ENCODE measurements at regions not wholly inside any gene's neighbourhood (a gene's known extent, or its start where the extent isn't known, plus 50 kb on each side); places are given as distances from the start of the nearest gene placed in this dataset.

- Histone ChIP-seq H3K4me1 (ENCODE audit: control insufficient read depth in 2 of 2, insufficient read depth in 2 of 2, low read length in 2 of 2) (no peaks in the 10 kb centered on the region), H3K9ac (ENCODE audit: low read length) (no peak overlapping the region), H3K27ac (ENCODE audit: low read length in 2 of 2) (no peak overlapping the region), H3K4me3 (ENCODE audit: control extremely low read depth in 1 of 5, extremely low read depth in 1 of 5, insufficient read depth in 1 of 5, low read depth in 2 of 5, low read length in 4 of 5) (no peak overlapping the region), H3K4me2 (replicated peaks; ENCODE audit: low read depth, low read length, poor library complexity, severe bottlenecking) (no peak overlapping the region), H3K79me2 (ENCODE audit: control insufficient read depth, insufficient read depth, low read length) (no peaks in the 10 kb centered on the region), H2AFZ (ENCODE audit: insufficient read depth, low read depth, low read length, poor library complexity, severe bottlenecking) (no peak overlapping the region), H4K20me1 (ENCODE audit: control insufficient read depth, insufficient read depth, low read length, poor library complexity, severe bottlenecking) (no peaks in the 10 kb centered on the region), H3K36me3 (replicated peaks in 1 of 2; ENCODE audit: control extremely low read depth in 1 of 2, control insufficient read depth in 1 of 2, extremely low read depth in 1 of 2, insufficient read depth in 2 of 2, low read length in 1 of 2) (no peaks in the 10 kb centered on the region), H3K9me3 (ENCODE audit: control extremely low read depth in 1 of 3, control insufficient read depth in 2 of 3, insufficient read depth in 1 of 3, low read length in 2 of 3) (no peaks in the 10 kb centered on the region), H3K27me3 (replicated peaks in 1 of 4; ENCODE audit: control extremely low read depth in 1 of 4, control insufficient read depth in 3 of 4, insufficient read depth in 4 of 4, low read length in 3 of 4) (no peaks in the 10 kb centered on the region)
- no CpG with 5 or more reads among the region's 2 CpGs for WGBS (ENCODE audit: insufficient coverage)
- POLR2A ChIA-PET = no interaction called here
- TF ChIP-seq EZH2 (IDR thresholded peaks at IDR 0.05; ENCODE audit: borderline replicate concordance, insufficient read depth, low read depth, low read length, poor library complexity, severe bottlenecking) = no peak
- no peak for TF ChIP-seq CTCF (IDR thresholded peaks at IDR 0.05)
- DNase-seq = no peak
- H3K9me3 Mint-ChIP-seq (ENCODE audit: insufficient read depth) = no peaks in the 10 kb centered on the region
- no peak for ATAC-seq (ENCODE audit: low read depth)
- CTCF ChIA-PET = no interaction called here
- H3K4me1 Mint-ChIP-seq = no peaks in the 10 kb centered on the region
- no peak overlapping the region for H3K4me3 Mint-ChIP-seq
- intact Hi-C loops (cut with micrococcal nuclease) = no loop called here
- H3K27ac Mint-ChIP-seq = no peak overlapping the region
- no peaks in the 10 kb centered on the region for H3K27me3 Mint-ChIP-seq
Observed at GRCh38 chr10:59077855-59078254, 98.6 kb upstream of the PHYHIPL start.

GRCh38 chr10:59078978-59079377 lies 97.5 kb upstream of the PHYHIPL start:
- H3K4me3 Mint-ChIP-seq = no peak overlapping the region
- H3K27ac Mint-ChIP-seq = no peak overlapping the region
- TF ChIP-seq EZH2 (IDR thresholded peaks at IDR 0.05; ENCODE audit: borderline replicate concordance, insufficient read depth, low read depth, low read length, poor library complexity, severe bottlenecking) (no peak), CTCF (IDR thresholded peaks at IDR 0.05) (no peak)
- Histone ChIP-seq H3K9me3 (ENCODE audit: control extremely low read depth in 1 of 3, control insufficient read depth in 2 of 3, insufficient read depth in 1 of 3, low read length in 2 of 3) (no peaks in the 10 kb centered on the region), H3K4me2 (replicated peaks; ENCODE audit: low read depth, low read length, poor library complexity, severe bottlenecking) (no peak overlapping the region), H3K27me3 (replicated peaks in 1 of 4; ENCODE audit: control extremely low read depth in 1 of 4, control insufficient read depth in 3 of 4, insufficient read depth in 4 of 4, low read length in 3 of 4) (no peaks in the 10 kb centered on the region), H3K27ac (ENCODE audit: low read length in 2 of 2) (no peak overlapping the region), H3K9ac (ENCODE audit: low read length) (no peak overlapping the region), H3K4me3 (ENCODE audit: control extremely low read depth in 1 of 5, extremely low read depth in 1 of 5, insufficient read depth in 1 of 5, low read depth in 2 of 5, low read length in 4 of 5) (no peak overlapping the region), H4K20me1 (ENCODE audit: control insufficient read depth, insufficient read depth, low read length, poor library complexity, severe bottlenecking) (no peaks in the 10 kb centered on the region), H3K79me2 (ENCODE audit: control insufficient read depth, insufficient read depth, low read length) (no peaks in the 10 kb centered on the region), H3K36me3 (replicated peaks in 1 of 2; ENCODE audit: control extremely low read depth in 1 of 2, control insufficient read depth in 1 of 2, extremely low read depth in 1 of 2, insufficient read depth in 2 of 2, low read length in 1 of 2) (no peaks in the 10 kb centered on the region), H3K4me1 (ENCODE audit: control insufficient read depth in 2 of 2, insufficient read depth in 2 of 2, low read length in 2 of 2) (no peaks in the 10 kb centered on the region), H2AFZ (ENCODE audit: insufficient read depth, low read depth, low read length, poor library complexity, severe bottlenecking) (no peak overlapping the region)
- DNase-seq = no peak
- no peaks in the 10 kb centered on the region for H3K4me1 Mint-ChIP-seq
- no CpG with 5 or more reads among the region's 1 CpG for WGBS (ENCODE audit: insufficient coverage)
- no peak for ATAC-seq (ENCODE audit: low read depth)
- CTCF ChIA-PET = no interaction called here
- no peaks in the 10 kb centered on the region for H3K27me3 Mint-ChIP-seq
- intact Hi-C loops (cut with micrococcal nuclease) = no loop called here
- H3K9me3 Mint-ChIP-seq (ENCODE audit: insufficient read depth) = no peaks in the 10 kb centered on the region
- POLR2A ChIA-PET = no interaction called here

All from B cell (primary cell).